HepG2 (cell line): ENCODE measurements at regions not wholly inside any gene's neighbourhood (a gene's known extent, or its start where the extent isn't known, plus 50 kb on each side); places are given as distances from the start of the nearest gene placed in this dataset.

Experiments used
- ADNP ChIP-seq: sonication (generic); formaldehyde crosslinking; IDR thresholded peaks from 2 replicates; pipeline ENCODE4 v1.4.0; 2020; ENCODE audit warnings: missing genetic modification reagents
- CTCF ChIP-seq: sonication (generic); formaldehyde crosslinking; IDR thresholded peaks from 2 replicates; pipeline ENCODE4 v1.5.0; 2020; ENCODE audit warnings: mild to moderate bottlenecking, missing genetic modification reagents, moderate library complexity
- KDM4B ChIP-seq: sonication (generic); formaldehyde crosslinking; IDR thresholded peaks from 2 replicates; pipeline ENCODE4 v1.4.0; 2020; ENCODE audit warnings: missing genetic modification reagents
- PBX3 ChIP-seq: sonication (generic); formaldehyde crosslinking; IDR thresholded peaks from 2 replicates; pipeline ENCODE4 v1.8.1; 2023; ENCODE audit warnings: missing genetic modification reagents, inconsistent platforms, borderline replicate concordance
- POLR2A ChIP-seq, 2 experiments: IDR thresholded peaks; 2 replicates each; pipeline ENCODE4 v1.6.1; 2011; ENCODE audit warnings: low read depth in 2 of 2, low read length in 2 of 2, mild to moderate bottlenecking in 1 of 2, moderate library complexity in 1 of 2; ENCODE audit not compliant: insufficient read depth in 1 of 2
- SOX6 ChIP-seq, 2 experiments: fragments of 450-650 bp in 1 of 2; sonication (generic) in 1 of 2; formaldehyde crosslinking in 1 of 2; IDR thresholded peaks; 2 replicates each; pipeline versions ENCODE4 v1.4.0 to v1.6.1; 2017 to 2020; ENCODE audit warnings: antibody characterized with exemption in 1 of 2, mild to moderate bottlenecking in 1 of 2, missing genetic modification reagents in 1 of 2
- TRIM22 ChIP-seq: fragments of 450-650 bp; IDR thresholded peaks from 2 replicates; pipeline ENCODE4 v1.6.1; 2017
- ZNF121 ChIP-seq: sonication (generic); formaldehyde crosslinking; IDR thresholded peaks from 2 replicates; pipeline ENCODE4 v1.5.0; 2020; ENCODE audit warnings: mild to moderate bottlenecking, missing genetic modification reagents

GRCh38 chr3:29099775-29100174, 181.1 kb upstream of the RBMS3 start:
- TF ChIP-seq ADNP (CRISPR knock-in tag), result no peak
- TF ChIP-seq KDM4B (CRISPR knock-in tag), result no peak
- no peak for TF ChIP-seq TRIM22
- TF ChIP-seq ZNF121 (CRISPR knock-in tag), result no peak
- no peak for TF ChIP-seq SOX6 (IDR thresholded peaks at IDR 0.05)
- TF ChIP-seq SOX6 (CRISPR knock-in tag; IDR thresholded peaks at IDR 0.05), result no peak
- TF ChIP-seq CTCF (CRISPR knock-in tag), result no peak
- no peak for TF ChIP-seq PBX3 (CRISPR knock-in tag)
- TF ChIP-seq POLR2A (IDR thresholded peaks at IDR 0.05; ENCODE audit: insufficient read depth in 1 of 2, low read depth in 2 of 2, low read length in 2 of 2), result no peak
